ENCODE measurements at regions not wholly inside any gene's neighbourhood (a gene's known extent, or its start where the extent isn't known, plus 50 kb on each side); places are given as distances from the start of the nearest gene placed in this dataset.
"Not testable (repeated sequence)": the region's sequence is repeated elsewhere in the genome, so short reads cannot be mapped to it uniquely, and the experiment has no call there.

DNA sequence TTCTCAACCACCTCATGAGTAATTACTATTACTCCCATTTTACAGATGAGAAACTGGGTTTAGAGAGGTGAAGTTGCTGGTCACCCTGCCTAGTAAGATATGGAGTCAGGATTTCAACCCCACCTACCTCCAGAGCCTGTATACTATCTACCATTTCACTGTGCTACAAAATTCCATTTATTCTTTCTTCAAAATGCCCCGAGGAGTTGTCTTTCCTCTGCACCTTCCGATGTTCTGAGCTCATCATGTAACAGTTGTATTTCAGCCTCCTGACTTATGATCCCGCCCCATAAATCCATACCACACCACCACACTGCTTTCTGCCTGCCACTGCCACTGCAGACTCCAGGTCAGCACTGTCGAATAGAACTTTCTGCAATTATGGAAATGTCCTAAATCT lies 71.3 kb upstream of the SLC25A36 start:
- DNase-seq (ENCODE audit: low spot score): no peak

DNA sequence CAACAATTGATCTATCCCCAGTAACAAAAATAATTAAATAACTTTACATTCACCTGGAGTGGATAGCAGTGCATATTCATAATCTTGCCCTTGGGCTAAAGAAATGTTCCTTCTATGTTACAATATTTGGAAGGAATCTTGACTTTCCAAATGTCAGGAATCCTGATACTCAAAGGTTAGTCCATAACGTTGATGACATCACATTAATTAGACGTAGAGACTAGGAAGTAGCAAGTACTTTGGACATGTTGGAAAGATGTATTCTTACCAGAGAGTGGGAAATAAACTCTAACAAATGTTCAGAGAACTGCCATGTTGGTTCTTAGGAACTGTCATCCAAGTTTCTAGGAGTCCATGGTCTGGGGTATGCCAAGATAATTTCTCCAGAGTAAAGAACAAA lies 70.6 kb upstream of the SLC25A36 start:
- DNase-seq (ENCODE audit: low spot score): no peak

DNA sequence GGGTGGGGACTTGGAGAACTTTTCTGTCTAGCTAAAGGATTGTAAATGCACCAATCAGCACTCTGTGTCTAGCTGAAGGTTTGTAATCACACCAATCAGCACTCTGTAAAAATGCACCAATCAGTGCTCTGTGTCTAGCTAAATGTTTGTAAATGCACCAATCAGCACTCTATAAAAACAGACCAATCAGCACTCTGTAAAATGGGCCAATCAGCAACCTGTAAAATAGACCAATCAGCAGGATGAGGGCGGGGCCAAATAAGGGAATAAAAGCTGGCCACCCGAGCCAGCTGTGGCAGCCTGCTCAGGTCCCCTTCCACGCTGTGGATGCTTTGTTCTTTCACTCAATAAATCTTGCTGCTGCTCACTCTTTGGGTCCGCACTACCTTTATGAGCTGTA lies 69.5 kb upstream of the SLC25A36 start:
- not testable (repeated sequence) for DNase-seq (ENCODE audit: low spot score)

DNA sequence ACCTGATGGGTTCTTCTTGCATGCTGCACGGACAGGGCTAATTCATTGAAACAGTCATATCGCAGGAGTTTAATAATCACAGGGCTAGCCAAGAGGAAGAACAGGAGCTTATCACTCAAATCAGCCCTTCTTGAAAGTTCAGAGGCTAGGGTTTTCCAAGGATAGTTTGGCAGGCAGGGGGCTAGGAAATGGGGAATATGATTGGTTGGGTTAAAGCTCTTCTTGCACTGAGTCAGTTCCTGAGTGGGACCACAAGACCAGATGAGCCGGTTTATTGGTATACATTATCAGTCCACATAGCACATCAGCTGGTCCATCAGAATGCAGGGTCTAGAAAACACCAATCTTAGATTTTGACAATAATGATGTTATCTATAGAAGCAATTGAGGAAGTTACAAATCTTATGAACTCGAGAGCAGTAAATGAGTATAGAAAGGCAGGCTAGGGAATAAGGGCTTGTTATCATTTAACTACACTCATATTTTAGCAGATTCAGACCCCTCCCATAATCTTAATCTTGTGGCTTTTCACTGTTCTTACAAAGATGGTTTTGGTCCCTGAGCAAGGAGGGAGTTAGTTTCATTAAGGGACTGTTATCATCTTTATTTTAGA lies 58.1 kb upstream of the SLC25A36 start:
- no peak for DNase-seq (ENCODE audit: low spot score)

DNA sequence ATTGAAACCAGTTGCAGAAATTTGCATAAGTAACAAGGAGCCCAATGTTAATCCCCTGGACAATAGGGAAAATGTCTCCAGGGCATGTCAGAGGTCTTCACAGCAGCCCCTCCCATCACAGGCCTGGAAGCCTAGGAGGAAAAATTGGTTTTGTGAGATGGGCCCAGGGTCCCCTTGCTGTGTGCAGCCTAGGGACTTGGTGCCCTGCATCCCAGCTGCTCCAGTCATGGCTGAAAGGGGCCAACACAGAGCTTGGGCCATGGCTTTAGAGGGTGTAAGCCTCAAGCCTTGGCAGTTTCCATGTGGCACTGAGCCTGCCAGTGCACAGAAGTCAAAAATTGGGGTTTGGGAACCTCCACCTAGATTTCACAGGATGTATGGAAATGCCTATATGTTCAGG lies 55.9 kb upstream of the SLC25A36 start:
- not testable (repeated sequence) for DNase-seq (ENCODE audit: low spot score)
